ENCODE measurements at regions not wholly inside any gene's neighbourhood (a gene's known extent, or its start where the extent isn't known, plus 50 kb on each side); places are given as distances from the start of the nearest gene placed in this dataset.

DNA sequence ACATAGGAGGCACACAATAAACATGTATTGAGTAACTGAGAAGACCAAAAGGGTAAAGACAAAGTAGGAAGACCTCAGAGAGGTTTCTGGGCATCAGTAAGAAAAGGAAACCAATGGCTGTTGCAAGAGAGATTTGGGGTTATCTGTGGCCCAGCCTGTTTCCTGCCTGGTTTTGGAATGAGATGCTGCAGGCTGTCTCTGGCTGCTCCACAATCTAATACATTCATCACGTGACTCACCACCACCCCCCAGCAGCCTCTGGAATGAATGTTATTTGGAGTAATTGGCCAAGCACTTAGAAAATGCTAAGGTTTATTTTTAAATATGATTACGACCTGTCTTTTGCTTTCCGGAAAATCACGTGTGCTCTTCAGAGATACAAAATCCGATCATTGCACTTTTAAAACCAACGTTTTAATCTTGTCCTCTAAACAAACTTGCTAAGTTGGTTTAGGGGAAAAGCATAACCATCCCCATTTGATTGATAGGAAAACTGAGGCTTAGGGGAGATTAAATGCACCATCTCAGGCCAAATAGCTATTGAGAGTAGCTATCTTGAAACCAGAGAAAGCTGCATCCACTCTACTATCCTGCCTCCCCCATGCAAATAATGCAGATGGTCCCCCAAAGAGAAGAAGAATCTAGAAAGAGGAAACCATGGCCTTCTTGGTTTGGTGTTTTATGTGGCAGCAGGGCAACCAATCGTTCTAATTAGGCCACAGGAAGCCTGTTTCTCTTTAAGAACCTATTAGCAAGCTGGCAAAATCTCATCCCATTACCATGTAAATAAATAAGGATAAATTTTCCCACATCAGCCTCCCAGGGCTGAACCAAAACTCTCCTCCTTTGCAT, 151.8 kb upstream of the ADRA1B start:
- no peak for DNase-seq

DNA sequence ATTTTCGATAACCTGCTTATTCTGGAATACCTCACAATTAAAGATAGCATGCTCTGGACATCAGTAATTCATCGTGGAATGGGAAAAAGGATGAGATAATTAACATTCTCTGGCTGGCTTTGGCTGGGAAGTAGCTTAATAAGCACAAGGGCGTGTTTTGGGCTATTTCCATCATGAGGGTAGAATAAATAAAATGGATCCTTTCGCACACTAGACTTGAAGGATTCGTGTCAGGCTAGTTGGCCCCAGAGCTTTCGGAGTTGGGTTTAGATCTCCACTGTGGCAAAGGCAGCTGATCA, 151.2 kb upstream of the ADRA1B start:
- DNase-seq, result no peak

GRCh38 chr5:159765760-159766517, 150.3 kb upstream of the ADRA1B start:
- DNase-seq, result no peak

DNA sequence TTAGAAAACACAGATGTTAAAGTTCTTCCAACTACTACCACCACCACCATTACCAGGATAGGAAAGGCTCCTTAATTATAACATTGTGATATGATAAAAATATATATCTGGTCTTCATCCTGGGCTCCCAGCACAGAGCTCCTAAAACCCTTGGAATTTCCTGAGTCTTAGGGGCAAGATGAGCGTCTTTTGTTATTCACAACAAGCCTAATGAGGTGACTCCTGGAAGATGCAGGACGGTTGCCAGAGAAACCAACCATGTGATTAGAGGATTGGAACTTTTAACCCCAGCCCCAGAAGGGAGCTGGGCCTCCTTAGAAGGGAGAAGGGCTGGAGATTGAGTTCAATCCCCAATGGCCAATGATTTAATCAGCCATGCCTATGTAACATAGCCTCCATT, 148.0 kb upstream of the ADRA1B start:
- no peak for DNase-seq

DNA sequence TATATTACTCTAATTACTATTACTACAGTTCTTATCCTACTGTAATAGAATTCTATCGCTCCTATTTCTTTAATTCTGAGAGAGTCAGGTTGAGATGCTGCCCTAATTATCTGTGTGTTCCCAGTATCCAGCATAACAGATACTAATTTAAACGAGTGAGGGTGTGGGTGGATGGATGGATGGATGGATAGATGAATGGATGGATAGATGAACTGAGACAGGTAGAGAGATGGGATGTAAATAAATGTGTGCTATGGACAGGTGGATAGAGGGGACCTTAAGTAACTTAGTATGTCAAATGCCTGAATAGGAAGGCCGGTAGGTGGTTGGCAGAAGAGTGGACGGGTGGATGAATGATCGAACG, 143.6 kb upstream of the ADRA1B start:
- DNase-seq, result no peak

- DNase-seq, result no peak
Observed at GRCh38 chr5:159773062-159773924, 143.0 kb upstream of the ADRA1B start.

- DNase-seq, result no peak
Observed at GRCh38 chr5:159774476-159775031, 141.7 kb upstream of the ADRA1B start.

GRCh38 chr5:159775890-159776289, 140.4 kb upstream of the ADRA1B start:
- DNase-seq, result no peak

DNA sequence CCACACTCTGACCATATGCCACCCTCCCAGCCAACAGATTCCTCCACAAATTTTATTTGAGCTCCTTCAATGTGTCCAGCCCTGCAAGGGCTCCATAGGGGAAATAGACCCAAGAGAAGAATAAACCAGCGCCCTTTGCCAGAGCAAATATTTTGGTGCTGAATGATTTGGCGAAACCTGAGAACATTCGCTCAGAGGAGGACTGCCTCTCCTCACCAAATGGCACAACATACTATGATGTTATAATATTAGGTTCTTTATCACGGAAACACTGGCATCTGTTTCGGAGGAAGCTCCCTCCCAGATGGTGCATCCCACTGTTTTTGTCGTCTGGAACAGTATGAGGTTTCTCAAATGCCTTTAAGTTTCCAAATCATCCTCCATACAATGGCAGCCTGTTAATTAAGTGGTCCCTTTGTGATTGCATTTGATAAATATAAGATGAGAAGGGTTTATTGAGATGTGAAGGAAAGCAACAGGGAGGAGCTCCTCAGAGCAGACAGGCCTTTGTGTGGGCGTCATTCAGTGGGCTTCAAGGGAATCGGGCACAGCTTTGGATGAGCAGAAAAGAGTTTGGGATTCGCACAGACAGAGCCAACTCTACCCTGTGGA, 139.1 kb upstream of the ADRA1B start:
- DNase-seq, result no peak

- DNase-seq, result no peak
Observed at GRCh38 chr5:159779481-159779880, 136.8 kb upstream of the ADRA1B start.

DNA sequence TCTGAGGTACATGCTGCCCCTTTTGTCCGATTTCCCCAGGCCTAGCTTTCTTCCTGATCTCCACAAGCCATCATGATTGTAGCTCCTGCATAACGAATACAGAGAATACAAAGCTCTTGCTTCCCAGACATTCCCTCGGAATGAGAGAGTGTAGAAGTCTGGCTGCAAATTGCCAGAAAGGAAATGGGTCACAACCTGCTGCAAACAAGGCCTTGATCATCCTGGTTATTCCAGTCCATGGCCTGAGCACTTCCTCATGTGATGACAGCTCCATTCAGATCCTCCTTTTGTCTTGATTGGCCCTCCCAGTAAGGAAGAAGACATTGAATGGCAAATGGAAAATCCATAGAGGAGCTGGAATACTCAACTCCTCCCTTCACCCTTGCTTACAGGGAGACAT, 136.0 kb upstream of the ADRA1B start:
- no peak for DNase-seq

DNA sequence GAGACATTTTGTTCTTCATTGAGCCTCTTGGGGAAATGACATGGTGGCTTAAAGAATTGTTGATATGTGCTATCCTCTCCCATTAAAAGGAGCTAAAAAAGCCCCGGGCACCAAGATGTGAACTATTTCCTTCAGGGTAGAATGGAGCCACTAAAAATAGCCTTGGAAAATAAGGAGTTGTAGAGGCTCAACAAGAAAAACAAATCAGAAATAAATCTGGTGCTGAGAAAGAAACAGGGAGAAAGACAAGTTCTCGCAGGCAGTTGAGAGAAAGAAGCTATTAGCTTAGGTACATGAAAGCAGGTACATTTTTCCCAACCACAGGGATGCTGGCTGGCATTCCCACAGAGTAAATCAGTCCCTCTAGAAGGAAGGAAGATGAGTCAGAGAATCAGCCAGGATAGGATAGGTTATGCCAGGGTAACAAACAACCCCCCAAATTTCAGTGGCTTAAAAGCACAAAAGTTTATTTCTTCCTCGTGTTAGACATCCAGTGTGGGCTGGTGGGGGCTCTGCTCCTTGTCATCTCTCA, 134.6 kb upstream of the ADRA1B start:
- DNase-seq, result no peak

DNA sequence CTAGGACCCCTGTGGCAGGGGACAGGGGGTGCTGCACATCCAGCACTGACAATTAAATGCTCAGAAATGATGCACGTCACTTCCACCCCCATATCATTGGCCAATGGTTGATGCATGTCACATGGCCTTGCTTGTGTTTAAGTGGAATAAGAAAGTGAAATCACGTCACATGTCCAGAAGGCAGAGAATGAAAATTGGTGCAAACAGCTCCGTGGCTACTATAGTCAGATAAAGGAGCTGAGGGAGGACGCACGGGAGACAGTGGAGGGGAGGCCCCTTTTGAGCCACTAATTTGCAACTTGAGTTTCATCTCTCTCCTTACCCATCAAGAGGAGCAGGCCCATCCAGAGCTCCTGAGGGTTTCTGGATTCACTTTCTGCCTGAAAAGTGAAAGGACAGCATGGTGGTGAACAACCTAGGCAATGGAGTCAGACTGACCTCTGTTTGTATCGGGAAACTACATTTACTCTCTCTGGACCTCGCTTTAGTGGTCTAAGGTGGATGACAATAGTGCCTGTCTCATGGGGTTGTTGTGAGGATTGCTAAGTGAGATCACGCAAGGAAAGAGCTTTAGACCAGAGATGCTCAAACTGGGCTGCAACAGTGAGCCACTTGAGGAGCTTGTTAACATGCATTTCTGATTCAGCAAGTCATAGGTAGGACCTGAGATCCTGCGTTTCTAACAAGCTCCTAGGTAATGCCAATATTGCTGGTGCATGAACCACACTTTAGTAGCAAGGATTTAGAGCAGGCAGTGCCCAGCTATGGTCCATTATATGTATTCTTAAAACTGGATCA, 133.9 kb upstream of the ADRA1B start:
- no peak for DNase-seq

- DNase-seq, result no peak
Observed at GRCh38 chr5:159782995-159783300, 133.3 kb upstream of the ADRA1B start.

- DNase-seq, result no peak
Observed at GRCh38 chr5:159783726-159784247, 132.5 kb upstream of the ADRA1B start.

GRCh38 chr5:159784993-159785392, 131.3 kb upstream of the ADRA1B start:
- no peak for DNase-seq

GRCh38 chr5:159785656-159786055, 130.6 kb upstream of the ADRA1B start:
- DNase-seq, result no peak

- DNase-seq, result no peak
Observed at GRCh38 chr5:159786201-159786600, 130.1 kb upstream of the ADRA1B start.

DNA sequence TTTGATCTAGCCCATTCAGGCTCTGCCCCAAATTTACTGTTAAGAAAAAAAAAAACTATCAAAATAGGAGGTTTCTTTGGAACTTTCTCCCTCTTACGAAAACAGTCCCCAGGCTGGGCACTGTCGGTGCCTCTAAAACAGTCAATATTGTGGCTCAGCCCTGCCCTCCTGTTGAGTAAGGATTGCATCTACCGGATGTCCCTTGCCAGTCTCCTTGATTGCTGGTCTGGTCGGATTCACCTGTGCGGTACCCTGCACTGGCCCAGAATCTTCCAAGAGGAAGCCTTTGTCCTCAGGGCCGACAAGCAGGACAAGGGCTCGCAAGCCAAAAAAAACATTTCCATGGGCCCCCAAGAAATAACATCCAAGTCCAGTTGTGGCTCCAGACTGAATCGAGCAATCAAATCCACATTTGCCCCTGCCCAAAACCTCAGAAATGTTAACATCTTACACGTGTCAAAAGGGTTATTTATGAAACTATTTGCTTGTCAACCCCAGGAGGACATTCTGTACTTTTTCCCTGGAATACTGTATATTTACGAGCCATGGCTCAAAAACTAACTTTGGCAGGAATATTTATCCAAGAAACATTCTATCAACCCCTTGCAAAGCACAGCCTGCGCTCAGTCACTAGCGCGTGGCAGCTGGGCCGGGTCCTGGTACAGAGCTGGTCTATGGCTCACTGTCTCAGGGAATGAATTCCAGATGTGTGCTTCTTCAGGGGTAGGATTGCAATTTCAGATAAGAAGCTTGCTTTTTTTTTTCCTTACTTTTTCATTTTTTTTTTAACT, 129.2 kb upstream of the ADRA1B start:
- DNase-seq, result no peak

DNA sequence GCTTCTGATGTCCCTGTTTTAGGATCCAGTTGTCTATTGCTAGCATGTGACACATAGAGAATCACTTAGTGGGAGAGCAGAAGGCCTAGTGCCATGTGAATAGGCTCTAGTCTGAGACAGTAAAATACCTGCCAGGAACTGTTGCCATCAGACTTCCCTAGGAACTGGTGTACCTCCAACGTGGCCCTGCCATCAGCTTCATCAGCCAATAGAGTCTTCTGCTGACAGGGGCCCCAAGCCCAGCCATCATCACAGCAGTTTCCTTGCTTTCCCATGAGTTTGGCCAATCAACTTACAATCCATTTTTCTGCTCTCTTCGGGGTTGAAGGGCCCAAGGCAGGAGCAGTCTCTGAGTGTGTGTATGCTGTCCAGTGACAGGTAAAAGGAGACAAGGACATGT, 128.4 kb upstream of the ADRA1B start:
- DNase-seq, result no peak

DNA sequence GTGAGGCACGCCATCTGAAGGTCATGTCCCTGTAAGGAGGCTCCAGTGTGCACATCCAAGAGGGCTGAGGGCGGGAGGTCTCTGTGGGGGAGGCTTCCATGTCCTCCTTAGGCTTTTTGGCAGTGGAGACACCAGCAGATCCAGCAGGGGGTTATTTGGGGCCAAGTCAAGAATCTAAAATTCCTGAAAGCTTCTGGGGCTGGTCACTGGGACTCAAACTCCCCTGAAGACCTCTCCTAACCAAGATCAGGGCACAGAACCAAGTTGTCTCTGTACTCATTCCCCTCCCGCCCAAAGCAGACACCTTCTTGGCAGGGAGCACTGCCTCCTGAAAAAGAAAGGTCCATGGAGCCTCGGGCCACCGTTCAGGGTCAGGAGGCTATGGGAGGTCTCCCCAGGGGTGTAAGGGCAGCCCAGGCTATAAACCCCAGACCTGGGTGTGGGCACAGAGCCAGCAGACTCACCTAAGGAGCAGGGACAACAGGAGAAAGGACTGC, 127.4 kb upstream of the ADRA1B start:
- DNase-seq, result no peak

Measured in NCI-H187 (cell line).